ENCODE measurements at regions not wholly inside any gene's neighbourhood (a gene's known extent, or its start where the extent isn't known, plus 50 kb on each side); places are given as distances from the start of the nearest gene placed in this dataset.
"Not testable (repeated sequence)": the region's sequence is repeated elsewhere in the genome, so short reads cannot be mapped to it uniquely, and the experiment has no call there.

GRCh38 chrX:25156323-25156722, 140.6 kb upstream of the ARX start:
- peak; percentile 12 for DNase-seq (ENCODE audit: low read depth)
- no peak overlapping the region for H3K4me3 ChIP-seq (ENCODE audit: low read depth, low read length)

DNA sequence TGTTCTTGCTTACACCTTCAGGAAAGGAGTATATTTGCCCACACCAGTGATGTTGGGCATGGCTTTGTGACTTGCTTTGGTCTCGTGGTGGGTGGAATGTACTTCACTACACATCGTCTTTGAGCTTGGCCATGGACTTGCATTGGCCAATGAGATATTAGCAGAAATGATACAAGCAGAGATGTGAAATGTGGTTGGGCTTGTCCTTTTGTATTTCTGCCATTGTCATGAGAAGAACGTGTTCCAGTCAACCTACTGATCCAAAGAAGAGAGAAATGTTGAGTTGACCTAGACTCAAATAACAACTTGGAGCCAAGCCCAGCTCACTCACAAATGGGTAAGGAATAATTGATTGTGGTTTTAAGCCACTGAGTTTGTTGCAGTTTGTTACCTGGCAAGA, 138.4 kb upstream of the ARX start:
- H3K4me3 ChIP-seq (ENCODE audit: low read depth, low read length), result no peak overlapping the region
- DNase-seq (ENCODE audit: low read depth), result no peak

DNA sequence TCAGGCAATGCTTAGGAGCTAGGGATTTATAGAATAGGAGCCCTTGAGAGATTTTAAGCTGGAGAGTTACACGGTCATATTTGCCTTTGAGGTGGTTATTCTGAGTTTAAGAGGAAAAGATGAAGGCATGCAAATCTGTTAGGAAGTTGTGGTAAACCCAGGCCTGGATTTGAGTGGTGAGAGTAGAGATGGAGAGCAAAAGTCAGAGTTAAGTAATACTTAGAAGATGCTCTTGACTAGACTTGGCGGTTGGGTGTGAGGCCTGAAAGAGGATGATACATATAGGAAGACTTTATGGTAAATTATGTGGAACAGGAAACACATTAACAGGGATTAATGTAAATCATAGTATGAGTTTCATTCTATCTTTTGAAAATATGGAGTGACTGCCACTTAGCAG, 136.0 kb upstream of the ARX start:
- H3K4me3 ChIP-seq (ENCODE audit: low read depth, low read length), result no peak overlapping the region
- DNase-seq (ENCODE audit: low read depth), result no peak

GRCh38 chrX:25144043-25144940, 128.5 kb upstream of the ARX start:
- peak; percentile 5 for DNase-seq (ENCODE audit: low read depth)
- H3K4me3 ChIP-seq (ENCODE audit: low read depth, low read length), result no peak overlapping the region

DNA sequence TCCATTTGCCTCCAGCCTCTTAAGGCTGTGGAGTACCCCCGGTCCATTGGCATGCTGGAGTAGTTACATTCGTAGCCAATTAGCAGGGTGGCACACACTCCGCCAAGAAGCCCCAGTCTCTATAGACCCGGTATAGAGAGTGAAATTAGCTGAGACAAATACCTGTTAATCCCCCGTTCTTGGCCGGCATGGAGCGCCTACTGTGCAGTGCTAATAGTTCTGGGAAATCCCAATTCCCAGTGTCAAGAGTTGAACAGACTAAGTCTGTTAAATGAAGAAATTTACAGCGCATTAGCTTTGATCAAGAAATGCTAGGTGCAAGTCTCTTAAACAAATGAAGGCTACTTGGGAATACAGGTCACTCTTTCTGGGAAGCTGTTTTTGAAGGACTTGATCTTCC, 127.8 kb upstream of the ARX start:
- no peak for DNase-seq (ENCODE audit: low read depth)
- no peak overlapping the region for H3K4me3 ChIP-seq (ENCODE audit: low read depth, low read length)

- no peak overlapping the region for H3K4me3 ChIP-seq (ENCODE audit: low read depth, low read length)
- no peak for DNase-seq (ENCODE audit: low read depth)
Observed at GRCh38 chrX:25141684-25142083, 125.9 kb upstream of the ARX start.

DNA sequence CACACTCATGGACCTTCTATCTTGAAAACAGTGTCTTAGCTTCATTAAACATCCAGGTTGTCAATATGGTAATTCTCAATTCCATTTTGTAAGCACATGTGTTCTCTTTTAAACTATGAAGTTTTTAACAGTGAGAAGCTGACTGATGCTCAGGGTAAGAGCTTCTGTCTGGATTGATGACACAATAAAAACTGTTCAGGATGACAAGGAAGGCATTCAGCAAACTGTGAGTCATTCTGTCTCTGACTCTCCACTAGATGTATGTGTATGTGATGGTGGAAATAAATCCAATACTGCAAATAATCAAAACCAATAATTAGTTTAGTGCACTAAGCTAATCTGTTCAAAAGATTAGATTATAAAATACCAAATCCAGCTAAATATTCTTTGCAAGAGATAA, 115.3 kb upstream of the ARX start:
- no peak overlapping the region for H3K4me3 ChIP-seq (ENCODE audit: low read depth, low read length)
- DNase-seq (ENCODE audit: low read depth), result peak; percentile 2

- no peak overlapping the region for H3K4me3 ChIP-seq (ENCODE audit: low read depth, low read length)
- DNase-seq (ENCODE audit: low read depth), result no peak
Observed at GRCh38 chrX:25130619-25131018, 114.9 kb upstream of the ARX start.

DNA sequence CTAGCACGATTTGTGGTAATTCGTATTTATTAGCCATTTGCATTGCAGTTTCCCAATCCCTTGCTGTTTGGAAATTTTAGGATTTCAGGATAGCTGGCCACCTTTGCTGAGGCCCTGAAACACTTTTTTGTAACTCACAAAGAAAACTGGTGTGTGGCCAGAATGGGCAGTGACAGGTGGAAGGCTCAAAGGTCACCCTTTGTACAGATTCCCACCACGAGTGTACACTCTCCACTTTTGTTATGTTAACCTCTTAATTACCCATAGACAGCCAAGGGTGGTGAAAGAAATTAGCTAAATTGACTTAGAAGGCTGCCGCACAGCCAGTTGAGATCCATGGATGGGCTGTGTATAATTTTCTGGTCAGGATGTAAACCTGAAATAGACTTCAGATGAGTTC, 109.7 kb upstream of the ARX start:
- no peak overlapping the region for H3K4me3 ChIP-seq (ENCODE audit: low read depth, low read length)
- DNase-seq (ENCODE audit: low read depth), result no peak

- no peak for DNase-seq (ENCODE audit: low read depth)
- H3K4me3 ChIP-seq (ENCODE audit: low read depth, low read length), result no peak overlapping the region
Observed at GRCh38 chrX:25124391-25124790, 108.6 kb upstream of the ARX start.

DNA sequence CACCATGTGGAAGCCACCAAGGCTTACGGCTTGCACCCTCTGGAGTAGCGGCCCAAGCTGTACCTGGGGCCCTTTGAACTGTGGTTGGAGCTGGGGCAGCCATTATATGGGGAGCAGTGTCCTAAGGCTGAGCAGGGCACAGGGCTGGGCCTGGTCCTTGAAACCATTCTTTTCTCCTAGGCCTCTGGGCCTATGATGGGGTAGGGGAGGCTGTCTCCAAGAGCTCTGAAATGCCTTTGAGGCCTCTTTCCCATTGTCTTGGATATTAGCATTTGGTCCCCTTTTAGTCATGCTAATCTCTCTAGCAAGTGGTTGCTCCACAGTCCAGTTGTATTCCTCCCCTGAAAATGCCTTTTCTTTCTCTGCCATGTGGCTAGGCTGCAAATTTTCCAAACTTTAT, 96.4 kb upstream of the ARX start:
- H3K4me3 ChIP-seq (ENCODE audit: low read depth, low read length), result no peak overlapping the region
- no peak for DNase-seq (ENCODE audit: low read depth)

GRCh38 chrX:25108481-25108880, 92.7 kb upstream of the ARX start:
- DNase-seq (ENCODE audit: low read depth), result no peak

DNA sequence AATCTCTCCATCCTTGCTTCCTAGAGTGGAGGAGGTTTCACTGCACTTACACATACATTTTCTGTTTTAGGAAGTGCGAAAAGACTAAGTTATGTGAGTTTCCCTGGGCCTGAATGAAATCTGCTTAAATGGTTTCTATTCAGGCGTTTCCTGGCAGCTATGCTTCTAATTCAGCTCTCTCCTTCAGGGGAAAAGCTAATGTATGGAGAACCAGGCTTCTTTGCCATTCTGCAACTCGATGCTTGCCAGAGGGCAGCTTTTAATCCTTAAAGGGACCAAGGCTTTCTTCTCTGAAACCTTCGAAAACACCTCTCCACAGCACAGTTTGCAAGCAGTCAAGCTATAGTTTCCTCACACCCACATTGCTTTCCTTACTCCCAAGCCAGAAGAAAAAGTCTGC, 89.5 kb upstream of the ARX start:
- no peak for DNase-seq (ENCODE audit: low read depth)
- H3K4me3 ChIP-seq (ENCODE audit: low read depth, low read length), result no peak overlapping the region

More at GRCh38 chrX:25108481-25108880, 92.7 kb upstream of the ARX start:
- H3K4me3 ChIP-seq (ENCODE audit: low read depth, low read length), result no peak overlapping the region

DNA sequence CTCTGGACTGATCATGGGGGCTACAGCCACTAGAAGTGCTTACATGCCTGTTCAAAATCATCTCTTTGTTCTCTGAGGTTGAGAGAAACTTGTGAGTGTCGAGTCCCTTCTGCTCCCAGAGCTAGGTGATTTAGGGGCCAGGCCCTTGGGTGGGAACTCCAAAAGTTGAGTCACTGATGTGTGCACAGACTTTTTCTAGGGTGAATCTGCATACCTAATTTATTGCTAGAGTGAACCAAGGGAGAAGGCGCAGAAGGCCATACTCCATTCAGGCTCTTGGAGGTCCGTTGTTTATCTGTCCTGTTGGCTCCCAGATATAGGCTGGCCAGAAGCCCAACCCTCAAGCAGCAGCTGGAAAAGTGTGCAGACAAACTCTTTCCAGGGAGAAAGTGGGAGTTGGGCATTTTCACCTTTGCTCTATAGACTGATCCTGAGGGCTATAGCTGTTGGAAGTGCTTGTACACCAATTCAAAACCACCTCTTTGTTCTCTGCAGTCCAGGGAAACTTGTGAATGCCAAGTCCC, 80.8 kb upstream of the ARX start:
- DNase-seq (ENCODE audit: low read depth), result no peak
- no peak overlapping the region for H3K4me3 ChIP-seq (ENCODE audit: low read depth, low read length)

DNA sequence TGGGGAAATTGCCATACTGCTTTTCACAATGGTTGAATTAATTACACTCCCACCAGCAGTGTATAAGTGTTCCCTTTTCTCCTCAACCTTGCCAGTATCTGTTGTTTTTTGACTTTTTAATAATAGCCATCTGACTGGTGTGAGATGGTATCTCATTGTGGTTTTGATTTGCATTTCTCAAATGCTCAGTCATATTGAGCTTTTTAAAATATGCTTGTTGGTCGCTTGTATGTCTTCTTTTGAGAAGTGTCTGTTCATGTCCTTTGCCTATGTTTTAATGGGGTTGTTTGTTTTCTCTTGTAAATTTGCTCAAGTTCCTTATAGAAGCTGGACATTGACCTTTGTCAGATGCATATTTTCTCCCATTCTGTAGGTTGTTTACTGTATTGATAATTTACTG, 75.4 kb upstream of the ARX start:
- DNase-seq (ENCODE audit: low read depth); H3K4me3 ChIP-seq (ENCODE audit: low read depth, low read length): not testable (repeated sequence)

- H3K4me3 ChIP-seq (ENCODE audit: low read depth, low read length), result no peak overlapping the region
- no peak for DNase-seq (ENCODE audit: low read depth)
Observed at GRCh38 chrX:25084446-25084845, 68.7 kb upstream of the ARX start.

DNA sequence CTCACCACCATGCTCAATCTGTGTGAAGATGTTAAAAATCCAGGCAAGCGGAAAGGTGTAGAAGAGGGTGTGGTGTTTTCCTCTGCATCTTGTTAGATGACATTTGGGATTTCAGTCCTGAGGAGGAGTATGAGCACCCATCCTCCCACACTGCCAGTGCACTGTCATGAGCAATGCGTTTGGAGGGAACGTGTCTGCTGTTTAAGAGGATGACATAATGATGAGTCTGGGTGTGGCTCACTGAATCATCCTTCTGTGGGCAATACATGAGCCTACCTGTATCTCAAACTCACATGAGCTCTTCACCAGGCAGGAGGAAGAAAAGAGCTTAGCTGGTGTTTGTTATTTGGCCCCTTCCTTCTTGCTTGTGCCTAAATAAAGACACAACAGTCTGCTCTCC, 67.9 kb upstream of the ARX start:
- no peak for DNase-seq (ENCODE audit: low read depth)
- H3K4me3 ChIP-seq (ENCODE audit: low read depth, low read length), result no peak overlapping the region

DNA sequence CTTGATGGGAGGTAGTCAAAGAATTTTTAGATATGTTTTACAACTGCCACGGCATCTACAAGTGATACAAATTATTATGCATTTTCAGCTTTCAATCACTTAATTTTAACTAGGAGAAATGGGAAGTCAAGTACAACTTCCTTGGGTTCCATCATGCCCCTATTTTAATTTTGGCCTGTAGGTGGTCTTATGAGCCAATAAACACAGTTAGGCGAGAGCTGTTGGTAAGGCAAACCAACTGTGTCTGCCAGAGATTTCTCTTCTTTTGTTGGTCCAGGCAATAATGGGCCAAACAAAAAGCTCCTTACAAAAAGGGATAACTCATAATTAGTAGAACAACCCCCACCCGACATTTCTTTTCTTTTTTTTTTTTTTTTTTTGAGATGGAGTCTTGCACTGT, 63.3 kb upstream of the ARX start:
- no peak for DNase-seq (ENCODE audit: low read depth)
- H3K4me3 ChIP-seq (ENCODE audit: low read depth, low read length), result no peak overlapping the region

DNA sequence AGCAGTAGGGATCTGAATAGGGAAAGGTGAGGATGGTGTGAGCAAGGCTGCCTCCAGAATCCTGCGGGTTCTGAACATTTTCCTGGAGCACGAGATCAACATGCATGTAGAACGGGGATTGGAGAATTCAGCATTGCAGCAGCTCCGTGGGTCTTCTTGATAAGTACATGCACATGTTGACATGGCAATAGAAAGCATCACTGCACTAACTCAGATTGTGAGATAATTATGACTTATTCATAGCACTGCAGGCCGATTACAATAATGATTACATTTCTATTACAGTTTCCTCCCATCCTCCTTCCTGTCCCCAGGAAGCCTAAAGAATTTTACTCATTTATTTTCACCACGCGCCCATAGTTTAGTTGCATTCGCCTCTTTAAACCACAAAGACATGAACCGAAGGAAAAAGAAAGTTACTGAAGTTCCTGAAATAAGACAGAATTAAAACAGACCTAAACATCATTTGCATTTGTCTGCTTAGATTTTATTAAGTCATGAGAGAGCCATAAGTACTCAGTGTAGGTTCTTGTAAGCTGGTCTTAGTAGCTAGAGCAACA, 61.3 kb upstream of the ARX start:
- H3K4me3 ChIP-seq (ENCODE audit: low read depth, low read length), result no peak overlapping the region
- no peak for DNase-seq (ENCODE audit: low read depth)

DNA sequence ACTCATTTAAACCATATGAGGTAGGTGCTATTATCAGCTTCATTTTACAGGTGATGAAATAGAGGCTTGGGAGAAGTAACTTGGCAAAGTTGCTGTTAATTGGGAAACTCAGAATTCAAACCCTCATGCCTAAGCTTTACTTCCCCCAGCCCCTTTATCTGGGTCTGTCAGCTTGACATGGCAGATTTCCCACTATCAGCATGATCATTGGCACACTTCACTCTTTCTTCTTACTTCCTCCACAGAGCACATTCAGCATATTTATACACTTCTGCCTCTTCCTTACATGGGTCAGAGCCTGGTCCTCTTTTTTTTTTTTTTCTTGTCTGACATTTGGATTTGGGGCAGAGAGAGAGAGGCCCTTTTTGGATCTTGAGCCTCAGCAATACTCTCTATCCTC, 56.5 kb upstream of the ARX start:
- no peak for DNase-seq (ENCODE audit: low read depth)
- H3K4me3 ChIP-seq (ENCODE audit: low read depth, low read length), result no peak overlapping the region

DNA sequence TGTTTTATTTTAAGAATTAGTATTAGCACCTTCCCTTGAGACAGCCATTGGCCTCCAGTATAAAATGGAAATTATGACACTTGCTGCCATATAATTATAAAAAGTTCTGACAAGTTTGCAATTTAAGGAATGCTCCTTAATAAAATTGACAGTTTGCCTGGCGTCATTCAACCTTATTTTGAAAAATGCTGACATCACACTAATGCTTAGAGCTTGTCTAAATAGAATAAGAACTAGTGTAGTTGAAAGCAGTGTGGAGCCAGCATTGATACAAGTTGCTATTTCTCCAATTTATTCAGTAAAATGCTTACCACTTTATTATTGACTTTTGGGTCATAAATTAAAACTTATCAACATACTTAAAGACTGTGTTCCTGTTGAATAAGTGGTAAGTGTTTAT, 54.3 kb upstream of the ARX start:
- no peak for DNase-seq (ENCODE audit: low read depth)
- H3K4me3 ChIP-seq (ENCODE audit: low read depth, low read length), result no peak overlapping the region
